Gastroesophageal sphincter (tissue), 3 donors: ENCODE measurements at regions not wholly inside any gene's neighbourhood (a gene's known extent, or its start where the extent isn't known, plus 50 kb on each side); places are given as distances from the start of the nearest gene placed in this dataset.

Experiments
- CTCF ChIP-seq, 4 experiments: fragments of 200-600 bp in 2 of 4; fragments of 450-650 bp in 2 of 4; sonication (generic) in 1 of 4; IDR thresholded peaks; one replicate each; pipeline ENCODE4 v1.5.1; 2017 to 2019; ENCODE audit warnings: antibody characterized with exemption in 4 of 4, mild to moderate bottlenecking in 2 of 4, moderate library complexity in 2 of 4
- POLR2A ChIP-seq, 2 donors: fragments of 450-650 bp; IDR thresholded peaks; one replicate each; pipeline ENCODE4 v1.6.1; 2017; ENCODE audit warnings: antibody characterized with exemption in 2 of 2, mild to moderate bottlenecking in 2 of 2, moderate library complexity in 1 of 2

GRCh38 chr16:66082424-66082823 lies 284.1 kb upstream of the CDH5 start:
- no peak for TF ChIP-seq POLR2A (IDR thresholded peaks at IDR 0.05)
- no peak for TF ChIP-seq CTCF (IDR thresholded peaks at IDR 0.05)
